SK-N-SH (cell line): ENCODE measurements at regions not wholly inside any gene's neighbourhood (a gene's known extent, or its start where the extent isn't known, plus 50 kb on each side); places are given as distances from the start of the nearest gene placed in this dataset.

Source experiments
- CTCF ChIA-PET: fragments of 300-600, 350-600 bp; formaldehyde crosslinking; extraction: SDS; loops from one replicate; lab custom pipeline; 2021; lab: Yijun Ruan, JAX
- POLR2A ChIA-PET: fragments of 350-600 bp; sonication (Branson Sonifier 250); formaldehyde crosslinking; extraction: SDS; loops from one replicate; lab custom pipeline; 2020; ENCODE audit warnings: antibody characterized with exemption, inconsistent platforms; lab: Yijun Ruan, JAX
- DNase-seq: peaks from one replicate; pipeline ENCODE4 v3.0.0; 2012
- H2AFZ ChIP-seq: fragments of 200-600 bp; sonication (generic); 2 replicates; pipeline ENCODE4 v1.8.1; 2016; ENCODE audit warnings: antibody characterized with exemption, mild to moderate bottlenecking, low read depth
- H3F3A ChIP-seq: fragments of 200-600 bp; sonication (generic); replicated peaks from 2 replicates; pipeline ENCODE3; 2016; ENCODE audit warnings: antibody characterized with exemption, mild to moderate bottlenecking; ENCODE audit not compliant: insufficient read depth
- H3K27ac ChIP-seq, 2 experiments: fragments of 200-500 bp in 1 of 2; fragments of 200-600 bp in 1 of 2; sonication (Bioruptor generic) in 1 of 2; sonication (generic), shearing (Covaris generic) in 1 of 2; 2 replicates each; pipeline versions ENCODE4 v1.5.1 to v1.6.1; 2014 to 2016; ENCODE audit warnings: low read depth in 2 of 2, inconsistent platforms in 1 of 2, low read length in 1 of 2, mild to moderate bottlenecking in 1 of 2, mixed read lengths in 1 of 2
- H3K27me3 ChIP-seq: fragments of 200-600 bp; sonication (generic), shearing (Covaris generic); 2 replicates; pipeline ENCODE4 v1.6.1; 2016; ENCODE audit warnings: mixed run types; ENCODE audit not compliant: insufficient read depth
- H3K36me3 ChIP-seq, 2 experiments: fragments of 200-500 bp in 1 of 2; fragments of 200-600 bp in 1 of 2; sonication (Bioruptor generic) in 1 of 2; sonication (generic) in 1 of 2; replicated peaks in 1 of 2; 2 replicates each; pipeline versions ENCODE3 to v1.5.1; 2014 to 2016; ENCODE audit warnings: low read length in 1 of 2, mild to moderate bottlenecking in 1 of 2; ENCODE audit not compliant: insufficient read depth in 2 of 2, control insufficient read depth in 1 of 2
- H3K4me1 ChIP-seq, 2 experiments: fragments of 200-500 bp in 1 of 2; fragments of 200-600 bp in 1 of 2; sonication (Bioruptor generic) in 1 of 2; sonication (generic), shearing (Covaris generic) in 1 of 2; 2 replicates each; pipeline versions ENCODE4 v1.5.1 to v1.6.1; 2014 to 2016; ENCODE audit warnings: low read depth in 1 of 2, low read length in 1 of 2, mixed run types in 1 of 2; ENCODE audit not compliant: insufficient read depth in 2 of 2, control insufficient read depth in 1 of 2
- H3K4me2 ChIP-seq: fragments of 200-600 bp; sonication (generic), shearing (Covaris generic); 2 replicates; pipeline ENCODE4 v1.6.1; 2017; ENCODE audit warnings: mixed run types
- H3K4me3 ChIP-seq, 2 experiments: fragments of 200-500 bp in 1 of 2; fragments of 200-600 bp in 1 of 2; sonication (Bioruptor generic) in 1 of 2; sonication (generic), shearing (Covaris generic) in 1 of 2; 2 replicates each; pipeline versions ENCODE4 v1.5.1 to v1.8.1; 2014 to 2016; ENCODE audit warnings: low read depth in 2 of 2, inconsistent platforms in 1 of 2, low read length in 1 of 2, mild to moderate bottlenecking in 1 of 2, mixed read lengths in 1 of 2, moderate library complexity in 1 of 2
- H3K79me2 ChIP-seq: fragments of 200-600 bp; sonication (generic); 2 replicates; pipeline ENCODE4 v1.8.1; 2017; ENCODE audit warnings: mild to moderate bottlenecking; ENCODE audit not compliant: insufficient read depth
- H3K9ac ChIP-seq: fragments of 200-600 bp; sonication (generic); 2 replicates; pipeline ENCODE4 v1.6.1; 2017; ENCODE audit warnings: mixed run types
- H3K9me2 ChIP-seq: fragments of 200-600 bp; sonication (generic); 2 replicates; pipeline ENCODE4 v1.6.1; 2017; ENCODE audit warnings: mixed run types
- H3K9me3 ChIP-seq: fragments of 200-600 bp; sonication (generic); 2 replicates; pipeline ENCODE4 v1.6.1; 2017; ENCODE audit warnings: mixed run types, mild to moderate bottlenecking, moderate library complexity
- H4K20me1 ChIP-seq: fragments of 200-600 bp; sonication (generic); 2 replicates; pipeline ENCODE4 v1.6.1; 2017; ENCODE audit warnings: mild to moderate bottlenecking, mixed run types; ENCODE audit not compliant: insufficient read depth
- CHD2 ChIP-seq: fragments of 150-350 bp; IDR thresholded peaks from 2 replicates; pipeline ENCODE4 v1.6.1; 2018; ENCODE audit warnings: low read length; ENCODE audit not compliant: partially characterized antibody
- CTCF ChIP-seq: fragments of 200-600 bp; sonication (generic); IDR thresholded peaks from 2 replicates; pipeline ENCODE4 v1.6.1; 2017; ENCODE audit warnings: antibody characterized with exemption, mild to moderate bottlenecking, moderate library complexity
- ELF1 ChIP-seq: IDR thresholded peaks from 2 replicates; pipeline ENCODE4 v1.4.0; 2012
- EP300 ChIP-seq, 2 experiments: IDR thresholded peaks; 2 replicates each; pipeline versions ENCODE4 v1.4.0 to v1.6.1; 2012; ENCODE audit warnings: borderline replicate concordance in 1 of 2, low read depth in 1 of 2, low read length in 1 of 2
- EZH2phosphoT487 ChIP-seq: fragments of 200-600 bp; sonication (generic); IDR thresholded peaks from 2 replicates; pipeline ENCODE4 v1.6.1; 2017; ENCODE audit warnings: low read depth, mixed run types, mild to moderate bottlenecking, antibody characterized with exemption, moderate library complexity, borderline replicate concordance
- FOXJ3 ChIP-seq: sonication (generic); formaldehyde crosslinking; IDR thresholded peaks from 2 replicates; pipeline ENCODE4 v1.5.1; 2020; ENCODE audit warnings: mild to moderate bottlenecking, missing genetic modification reagents
- FOXM1 ChIP-seq: IDR thresholded peaks from 2 replicates; pipeline ENCODE4 v1.4.0; 2012; ENCODE audit warnings: low read depth, mild to moderate bottlenecking
- IRF3 ChIP-seq: fragments of 150-350 bp; IDR thresholded peaks from 2 replicates; pipeline ENCODE4 v1.6.1; 2016; ENCODE audit warnings: mild to moderate bottlenecking, low read depth, low read length
- MAX ChIP-seq: IDR thresholded peaks from 2 replicates; pipeline ENCODE4 v1.4.0; 2012; ENCODE audit warnings: low read depth
- NRF1 ChIP-seq: IDR thresholded peaks from 2 replicates; pipeline ENCODE4 v1.6.1; 2012; ENCODE audit warnings: low read depth, mild to moderate bottlenecking, low read length
- POLR2AphosphoS5 ChIP-seq: IDR thresholded peaks from 2 replicates; pipeline ENCODE4 v1.6.1; 2012; ENCODE audit warnings: low read depth, low read length
- REST ChIP-seq: IDR thresholded peaks from 2 replicates; pipeline ENCODE4 v1.6.1; 2012; ENCODE audit warnings: mild to moderate bottlenecking, low read depth, low read length, moderate library complexity
- TAF1 ChIP-seq: IDR thresholded peaks from 2 replicates; pipeline ENCODE4 v1.6.1; 2012; ENCODE audit warnings: low read depth, mild to moderate bottlenecking, low read length, moderate library complexity, borderline replicate concordance
- USF1 ChIP-seq: IDR thresholded peaks from 2 replicates; pipeline ENCODE4 v1.4.0; 2012; ENCODE audit warnings: low read depth, borderline replicate concordance
- USF2 ChIP-seq: fragments of 150-350 bp; IDR thresholded peaks from 2 replicates; pipeline ENCODE4 v1.6.1; 2017; ENCODE audit warnings: antibody characterized with exemption, low read length, low read depth, borderline replicate concordance
- WGBS: methylation state at CpG from one replicate; pipeline ENCODE4 v1.1.6; 2017; ENCODE audit warnings: low lambda C conversion rate; 5-methylcytosine and 5-hydroxymethylcytosine counted together

GRCh38 chr18:43534511-43534910, 257.2 kb upstream of the SYT4 start:
- no peaks in the 10 kb centered on the region for H3K27me3 ChIP-seq
- no peak for DNase-seq
- no peaks in the 10 kb centered on the region for H3K9me3 ChIP-seq
- H4K20me1 ChIP-seq, result no peaks in the 10 kb centered on the region
- ChIA-PET CTCF (no interaction called here), POLR2A (no interaction called here)
- H3K4me3 ChIP-seq, result no peak overlapping the region
- no peak overlapping the region for H3K27ac ChIP-seq
- H3F3A ChIP-seq, result no peaks in the 10 kb centered on the region
- no peak overlapping the region for H3K4me2 ChIP-seq
- TF ChIP-seq REST (no peak), EP300 (IDR thresholded peaks at IDR 0.05; ENCODE audit: borderline replicate concordance in 1 of 2, low read depth in 1 of 2, low read length in 1 of 2) (no peak), EZH2phosphoT487 (no peak), POLR2AphosphoS5 (no peak), ELF1 (no peak), CTCF (no peak), MAX (no peak), IRF3 (no peak), TAF1 (no peak), FOXM1 (no peak)
- no peaks in the 10 kb centered on the region for H3K4me1 ChIP-seq
- no peak overlapping the region for H2AFZ ChIP-seq
- 47% methylated on average over 2 of the region's 2 CpGs for WGBS
- H3K79me2 ChIP-seq, result no peaks in the 10 kb centered on the region
- no peaks in the 10 kb centered on the region for H3K36me3 ChIP-seq
- no peak overlapping the region for H3K9ac ChIP-seq
- H3K9me2 ChIP-seq, result no peaks in the 10 kb centered on the region

- H3K79me2 ChIP-seq, result no peaks in the 10 kb centered on the region
- peaks cover 0 to 11% of the 10 kb centered on the region in 2 experiments; a peak in 1 of 4 replicates for H3K4me1 ChIP-seq
- H3K36me3 ChIP-seq, result no peaks in the 10 kb centered on the region
- H3K9ac ChIP-seq, result no peak overlapping the region
- no peak overlapping the region for H2AFZ ChIP-seq
- no peaks in the 10 kb centered on the region for H3K9me2 ChIP-seq
- H4K20me1 ChIP-seq, result no peaks in the 10 kb centered on the region
- ChIA-PET CTCF (interaction anchor here (1.7 kb wide), 1 partner anchor 24 kb away, joined by 4 read pairs; no protein-coding TSS in a partner anchor), POLR2A (no interaction called here)
- no peaks in the 10 kb centered on the region for H3K27me3 ChIP-seq
- TF ChIP-seq USF2, result no peak
- TF ChIP-seq FOXJ3 (CRISPR knock-in tag), result no peak
- no peak for TF ChIP-seq NRF1
- no peak for TF ChIP-seq CTCF
- TF ChIP-seq USF1, result no peak
- no peak for TF ChIP-seq CHD2
- H3F3A ChIP-seq, result no peaks in the 10 kb centered on the region
- H3K4me2 ChIP-seq, result no peak overlapping the region
- H3K4me3 ChIP-seq, result no peak overlapping the region
- DNase-seq, result no peak
- 14% methylated on average over 1 of the region's 1 CpG for WGBS
- no peaks in the 10 kb centered on the region for H3K9me3 ChIP-seq
- H3K27ac ChIP-seq, result no peak overlapping the region
Measured at GRCh38 chr18:43539862-43540261, 262.6 kb upstream of the SYT4 start.
